K562 (cell line): ENCODE measurements at regions not wholly inside any gene's neighbourhood (a gene's known extent, or its start where the extent isn't known, plus 50 kb on each side); places are given as distances from the start of the nearest gene placed in this dataset.

Experiments
- ATAC-seq: fragments of 200-7000 bp; cut with Tn5 transposase; 3 replicates; pipeline ENCODE4 v1.9.1; 2020; ENCODE audit warnings: moderate library complexity
- BruUV-seq: library from RNA; stranded (reverse); fragments of 400-500 nt; replicated peaks from 2 replicates; lab custom pipeline; 2021; lab: Mats Ljungman, UMichigan
- CTCF ChIA-PET: fragments of 300-600 bp; formaldehyde crosslinking; extraction: SDS; loops from one replicate; lab custom pipeline; 2021; ENCODE audit warnings: low intra/inter-chr PET ratio; lab: Yijun Ruan, JAX
- POLR2A ChIA-PET: fragments of 300-600, 350-650 bp; sonication (Branson Sonifier 250); formaldehyde crosslinking; extraction: SDS; loops from one replicate; lab custom pipeline; 2021; ENCODE audit warnings: antibody characterized with exemption, inconsistent platforms; lab: Yijun Ruan, JAX
- DNase-seq, 4 experiments: peaks; one replicate each; pipeline versions ENCODE4 v3.0.0 to v3.0.0-alpha.2; 2011 to 2018; ENCODE audit warnings: low spot score in 3 of 4, mixed read lengths in 3 of 4; ENCODE audit errors: extremely low read depth in 1 of 4
- FAIRE-seq: peaks from 2 replicates; lab custom pipeline; 2011; peaks lifted over from hg19 to GRCh38; lab: Jason Lieb, UNC
- H2AFZ ChIP-seq: 2 replicates; pipeline ENCODE4 v1.6.0; 2011; ENCODE audit warnings: low read depth, low read length, control low read depth, inconsistent platforms
- H3K27ac ChIP-seq: fragments of 200-600 bp; 3 replicates; pipeline ENCODE4 v1.8.0; 2011; ENCODE audit warnings: low read depth, mild to moderate bottlenecking, control low read depth, inconsistent platforms, low read length, moderate library complexity, mixed read lengths; ENCODE audit errors: extremely low read depth
- H3K27me3 ChIP-seq, 2 experiments: fragments of 300-600 bp in 1 of 2; 2 replicates in 1 of 2; 3 replicates in 1 of 2; pipeline versions ENCODE4 v1.6.0 to v1.8.0; 2011; ENCODE audit warnings: inconsistent platforms in 2 of 2, low read length in 2 of 2, mild to moderate bottlenecking in 1 of 2, mixed read lengths in 1 of 2, moderate library complexity in 1 of 2; ENCODE audit not compliant: control insufficient read depth in 2 of 2, insufficient read depth in 2 of 2
- H3K36me3 ChIP-seq: fragments of 300-600 bp; 3 replicates; pipeline ENCODE4 v1.8.0; 2011; ENCODE audit warnings: mild to moderate bottlenecking, low read length, inconsistent platforms; ENCODE audit not compliant: control insufficient read depth, insufficient read depth
- H3K4me1 ChIP-seq, 2 experiments: fragments of 200-600 bp in 1 of 2; replicated peaks in 1 of 2; 2 replicates in 1 of 2; 3 replicates in 1 of 2; pipeline versions ENCODE4 v1.5.1 to v1.8.0; 2011; ENCODE audit warnings: inconsistent platforms in 2 of 2, low read length in 2 of 2, mild to moderate bottlenecking in 1 of 2, mixed read lengths in 1 of 2, moderate library complexity in 1 of 2; ENCODE audit not compliant: control insufficient read depth in 2 of 2, insufficient read depth in 2 of 2
- H3K4me2 ChIP-seq: 2 replicates; pipeline ENCODE4 v1.6.1; 2011; ENCODE audit warnings: low read length, control low read depth, inconsistent platforms, mixed read lengths; ENCODE audit not compliant: insufficient read depth
- H3K4me3 ChIP-seq: fragments of 200-600 bp; sonication (generic), shearing (Covaris generic); 2 replicates; pipeline ENCODE4 v1.5.1; 2016; ENCODE audit warnings: control low read depth, inconsistent platforms
- H3K79me2 ChIP-seq: fragments of 200-600 bp; 3 replicates; pipeline ENCODE4 v1.8.0; 2011; ENCODE audit warnings: low read length, inconsistent platforms; ENCODE audit not compliant: control insufficient read depth, insufficient read depth
- H3K9ac ChIP-seq, 2 experiments: 2 replicates each; pipeline versions ENCODE4 v1.6.0 to v1.6.1; 2011; ENCODE audit warnings: low read depth in 2 of 2, low read length in 2 of 2, control low read depth in 1 of 2, inconsistent platforms in 1 of 2, mild to moderate bottlenecking in 1 of 2, mixed read lengths in 1 of 2; ENCODE audit not compliant: insufficient read depth in 1 of 2
- H3K9me1 ChIP-seq: one replicate; pipeline ENCODE4 v1.6.0; 2011; ENCODE audit warnings: inconsistent platforms, mild to moderate bottlenecking, low read length, moderate library complexity; ENCODE audit not compliant: control insufficient read depth, insufficient read depth
- H3K9me3 ChIP-seq: replicated peaks from 2 replicates; pipeline ENCODE4 v1.5.1; 2011; ENCODE audit warnings: low read depth, low read length, inconsistent platforms; ENCODE audit not compliant: control insufficient read depth, insufficient read depth
- H4K20me1 ChIP-seq: replicated peaks from 2 replicates; pipeline ENCODE4 v1.6.1; 2011; ENCODE audit warnings: low read length, inconsistent platforms, mixed read lengths; ENCODE audit not compliant: control insufficient read depth, insufficient read depth
- EP300 ChIP-seq: IDR thresholded peaks from 2 replicates; pipeline ENCODE4 v1.6.1; 2012; ENCODE audit warnings: low read length, improper control_type of control experiment
- HDAC2 ChIP-seq: fragments of 450-650 bp; IDR thresholded peaks from 2 replicates; pipeline ENCODE4 v1.6.1; 2016; ENCODE audit warnings: mild to moderate bottlenecking
- MITF ChIP-seq: IDR thresholded peaks from 2 replicates; pipeline ENCODE4 v1.6.1; 2014; ENCODE audit warnings: antibody characterized with exemption
- MXI1 ChIP-seq: IDR thresholded peaks from 2 replicates; pipeline ENCODE4 v1.6.1; 2011; ENCODE audit warnings: low read depth, mild to moderate bottlenecking, improper control_type of control experiment, low read length
- MYBL2 ChIP-seq, 2 experiments: fragments of 450-650 bp in 1 of 2; sonication (generic) in 1 of 2; formaldehyde crosslinking in 1 of 2; IDR thresholded peaks; 2 replicates each; pipeline versions ENCODE4 v1.6.1 to v1.8.1; 2017 to 2022; ENCODE audit warnings: borderline replicate concordance in 1 of 2, inconsistent platforms in 1 of 2, low read depth in 1 of 2, mild to moderate bottlenecking in 1 of 2, missing genetic modification reagents in 1 of 2, moderate library complexity in 1 of 2
- RB1 ChIP-seq: fragments of 450-650 bp; IDR thresholded peaks from 2 replicates; pipeline ENCODE4 v1.6.1; 2017; ENCODE audit warnings: low read depth, mild to moderate bottlenecking
- SAP30 ChIP-seq: fragments of 200-600 bp; sonication (generic); IDR thresholded peaks from 2 replicates; pipeline ENCODE4 v1.6.1; 2012; ENCODE audit warnings: borderline replicate concordance, low read depth, mild to moderate bottlenecking, moderate library complexity, low read length, control low read depth, inconsistent platforms; ENCODE audit not compliant: insufficient read depth, poor library complexity, severe bottlenecking
- WHSC1 ChIP-seq: IDR thresholded peaks from one replicate; pipeline ENCODE4 v1.6.1; 2012; ENCODE audit warnings: low read length, control low read depth, inconsistent platforms
- ZNF551 ChIP-seq: fragments of 250-450 bp; sonication (Bioruptor Pico); IDR thresholded peaks from 2 replicates; pipeline ENCODE4 v1.5.0; 2021; ENCODE audit warnings: mild to moderate bottlenecking, moderate library complexity
- WGBS: fragments of 100-300 bp; shearing (Covaris generic); methylation state at CpG from one replicate; pipeline ENCODE4 v1.1.6; 2016; ENCODE audit warnings: low coverage, mixed read lengths; ENCODE audit not compliant: insufficient coverage; ENCODE audit errors: missing lambda C conversion rate; 5-methylcytosine and 5-hydroxymethylcytosine counted together
- in situ Hi-C: fragments of 300-500 bp; cut with MboI; formaldehyde crosslinking; loops from 4 replicates; pipeline ENCODE4 v1.15.0; 2018; ENCODE audit warnings: inconsistent platforms, mixed read lengths
- intact Hi-C: fragments of 100-400 bp; cut with micrococcal nuclease; formaldehyde crosslinking; loops from 2 replicates; pipeline ENCODE4 v1.14.2; 2022

DNA sequence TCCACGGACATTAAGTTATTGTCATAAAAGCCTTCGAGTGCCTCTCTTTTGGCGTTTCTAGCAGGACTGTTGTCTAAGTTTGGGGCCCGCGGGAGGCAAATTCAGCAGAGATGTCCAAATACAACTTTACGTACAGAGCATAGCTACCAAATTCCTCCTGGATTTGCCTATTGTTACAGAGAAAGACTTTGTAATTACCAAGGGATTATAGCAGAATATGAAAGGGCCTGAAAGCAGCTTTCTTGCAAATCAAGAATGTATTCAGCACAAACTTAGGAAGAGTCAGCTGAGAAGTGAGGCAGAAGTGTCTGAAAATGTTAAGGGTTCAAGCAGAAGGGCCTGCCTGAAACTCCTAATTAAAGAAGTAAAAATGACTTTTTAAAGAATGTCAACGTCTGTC, 1053.5 kb upstream of the TENM3 start (continued):
- TF ChIP-seq SAP30, result no peak
- TF ChIP-seq ZNF551, result no peak
- no peak for TF ChIP-seq EP300
- no peak for TF ChIP-seq HDAC2

- BruUV-seq, result no TSS peak
- DNase-seq, result no peak
- Histone ChIP-seq H2AFZ (no peak overlapping the region), H3K36me3 (no peaks in the 10 kb centered on the region), H3K9ac (no peak overlapping the region), H3K27ac (no peak overlapping the region), H3K4me3 (no peak overlapping the region), H3K79me2 (no peaks in the 10 kb centered on the region), H3K27me3 (no peaks in the 10 kb centered on the region), H4K20me1 (no peaks in the 10 kb centered on the region), H3K4me2 (no peak overlapping the region), H3K4me1 (no peaks in the 10 kb centered on the region), H3K9me3 (no peaks in the 10 kb centered on the region), H3K9me1 (no peaks in the 10 kb centered on the region)
- WGBS, result 0% methylated on average over 6 of the region's 6 CpGs
- no peak for FAIRE-seq
- intact Hi-C loops (no loop called here), in situ Hi-C loops (no loop called here)
- no peak for ATAC-seq
- ChIA-PET POLR2A (no interaction called here), CTCF (no interaction called here)
- TF ChIP-seq MXI1 (no peak), RB1 (no peak), WHSC1 (no peak), MITF (no peak), MYBL2 (IDR thresholded peaks at IDR 0.05; ENCODE audit: low read depth) (no peak), MYBL2 (CRISPR knock-in tag; IDR thresholded peaks at IDR 0.05; ENCODE audit: borderline replicate concordance) (no peak)
Measured at GRCh38 chr4:181193131-181193930, 1049.9 kb upstream of the TENM3 start.
